ENCODE measurements at regions not wholly inside any gene's neighbourhood (a gene's known extent, or its start where the extent isn't known, plus 50 kb on each side); places are given as distances from the start of the nearest gene placed in this dataset.

GRCh38 chr6:150683320-150683719 is 83.6 kb downstream of the PLEKHG1 start:
- Mint-ChIP-seq H3K4me3 (peak overlapping the region; percentile 73), H3K27ac (peak overlapping the region; percentile 84), H3K4me1 (peaks cover 88% of the 10 kb centered on the region), H3K9me3 (no peaks in the 10 kb centered on the region), H3K27me3 (no peaks in the 10 kb centered on the region), H3K36me3 (ENCODE audit: low read depth) (peaks cover 37% of the 10 kb centered on the region)
- POLR2A ChIA-PET: interaction anchor here (0.6 to 7.3 kb wide), 6 partner anchors 38 to 84 kb away, joined by 3 to 62 read pairs (median 4); partner anchors contain the start of gene PLEKHG1
- DNase-seq (peak; percentile 25), ATAC-seq (ENCODE audit: low read depth) (peak; percentile 53)
- no peak for TF ChIP-seq CTCF (IDR thresholded peaks at IDR 0.05)
- CTCF ChIA-PET: no interaction called here
- intact Hi-C loops (cut with micrococcal nuclease): loop anchor here (1.0 to 2.0 kb wide), 2 partner anchors 8 to 13 kb away; no protein-coding TSS in a partner anchor

- ChIA-PET POLR2A (interaction anchor here (1.6 to 7.3 kb wide), 4 partner anchors 13 to 83 kb away, joined by 5 to 62 read pairs (median 17); partner anchors contain the start of gene PLEKHG1), CTCF (interaction anchor here (2.3 to 2.6 kb wide), 3 partner anchors 58 to 266 kb away, joined by 8 to 15 read pairs (median 14); partner anchors contain the start of gene PLEKHG1)
- H3K36me3 Mint-ChIP-seq (ENCODE audit: low read depth): peaks cover 39% of the 10 kb centered on the region
- peak overlapping the region; percentile 73 for H3K4me3 Mint-ChIP-seq
- DNase-seq (no peak), ATAC-seq (ENCODE audit: low read depth) (no peak)
- peak overlapping the region; percentile 84 for H3K27ac Mint-ChIP-seq
- no peaks in the 10 kb centered on the region for H3K27me3 Mint-ChIP-seq
- no peak for TF ChIP-seq CTCF (IDR thresholded peaks at IDR 0.05)
- intact Hi-C loops (cut with micrococcal nuclease): loop anchor here (2.0 kb wide), 2 partner anchors 57 to 83 kb away; no protein-coding TSS in a partner anchor
- H3K9me3 Mint-ChIP-seq: no peaks in the 10 kb centered on the region
- peaks cover 95% of the 10 kb centered on the region for H3K4me1 Mint-ChIP-seq
Measured at GRCh38 chr6:150684161-150684560, 84.5 kb downstream of the PLEKHG1 start.

GRCh38 chr6:150684714-150685459 is 85.2 kb downstream of the PLEKHG1 start:
- ATAC-seq (ENCODE audit: low read depth) (peak; percentile 41), DNase-seq (no peak)
- Mint-ChIP-seq H3K27ac (peak overlapping the region; percentile 84), H3K4me3 (peak overlapping the region; percentile 73), H3K27me3 (no peaks in the 10 kb centered on the region), H3K36me3 (ENCODE audit: low read depth) (peaks cover 39% of the 10 kb centered on the region), H3K4me1 (peaks cover 95% of the 10 kb centered on the region), H3K9me3 (no peaks in the 10 kb centered on the region)
- ChIA-PET CTCF (interaction anchor here (1.0 to 2.6 kb wide), 9 partner anchors 18 to 267 kb away, joined by 3 to 15 read pairs (median 5); partner anchors contain the start of gene PLEKHG1), POLR2A (interaction anchor here (1.5 to 7.3 kb wide), 7 partner anchors 12 to 84 kb away, joined by 3 to 62 read pairs (median 7); partner anchors contain the start of gene PLEKHG1)
- intact Hi-C loops (cut with micrococcal nuclease): loop anchor here (2.0 kb wide), 2 partner anchors 56 to 84 kb away; no protein-coding TSS in a partner anchor
- no peak for TF ChIP-seq CTCF (IDR thresholded peaks at IDR 0.05)

GRCh38 chr6:150685860-150686259 is 86.2 kb downstream of the PLEKHG1 start:
- H3K27ac Mint-ChIP-seq: peak overlapping the region; percentile 85
- H3K4me3 Mint-ChIP-seq: no peak overlapping the region

More at GRCh38 chr6:150685860-150686259, 86.2 kb downstream of the PLEKHG1 start:
- Mint-ChIP-seq H3K27me3 (no peaks in the 10 kb centered on the region), H3K9me3 (no peaks in the 10 kb centered on the region), H3K36me3 (ENCODE audit: low read depth) (peaks cover 34% of the 10 kb centered on the region), H3K4me1 (peaks cover 95% of the 10 kb centered on the region)
- no peak for TF ChIP-seq CTCF (IDR thresholded peaks at IDR 0.05)
- intact Hi-C loops (cut with micrococcal nuclease): loop anchor here (2.0 kb wide), 2 partner anchors 55 to 85 kb away; no protein-coding TSS in a partner anchor
- CTCF ChIA-PET: interaction anchor here (0.8 to 2.6 kb wide), 20 partner anchors 10 to 269 kb away, joined by 3 to 15 read pairs (median 4); partner anchors contain the start of gene PLEKHG1
- ATAC-seq (ENCODE audit: low read depth) (peak; percentile 32), DNase-seq (no peak)
- POLR2A ChIA-PET: interaction anchor here (0.6 to 7.3 kb wide), 9 partner anchors 11 to 85 kb away, joined by 3 to 62 read pairs (median 5); partner anchors contain the start of gene PLEKHG1
